GM18517 (cell line): ENCODE measurements at regions not wholly inside any gene's neighbourhood (a gene's known extent, or its start where the extent isn't known, plus 50 kb on each side); places are given as distances from the start of the nearest gene placed in this dataset.
A peak's percentile ranks its signal among the peaks of the same experiment; 100 is the strongest.
"Not testable (repeated sequence)": the region's sequence is repeated elsewhere in the genome, so short reads cannot be mapped to it uniquely, and the experiment has no call there.

Experiments used
- ATAC-seq: cut with Tn5 transposase; IDR thresholded peaks from one replicate; pipeline ENCODE4 v1.9.1; 2021; ENCODE audit warnings: mild to moderate bottlenecking, moderate library complexity; ENCODE audit not compliant: unreplicated experiment

GRCh38 chr14:58977366-58977765 lies 211.1 kb upstream of the DAAM1 start:
- no peak for ATAC-seq

DNA sequence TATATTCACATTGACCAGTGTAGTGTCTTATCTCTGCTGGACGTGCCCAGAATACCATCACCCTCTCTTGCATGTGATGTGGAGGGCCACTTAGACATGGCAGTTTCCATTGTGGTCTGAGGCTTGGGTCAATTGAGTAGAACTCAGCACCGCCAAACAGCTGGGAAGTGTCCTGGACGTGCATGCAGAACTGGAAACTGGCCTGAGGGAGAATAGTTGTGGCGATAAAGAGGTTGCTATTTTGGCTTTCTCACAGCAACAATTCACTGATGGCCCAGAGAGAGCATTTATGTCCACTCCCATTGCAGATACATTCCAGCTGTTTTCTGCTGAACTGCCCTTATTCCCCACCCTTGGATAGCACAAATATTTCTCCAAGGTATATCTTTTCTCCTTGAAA lies 210.1 kb upstream of the DAAM1 start:
- no peak for ATAC-seq

DNA sequence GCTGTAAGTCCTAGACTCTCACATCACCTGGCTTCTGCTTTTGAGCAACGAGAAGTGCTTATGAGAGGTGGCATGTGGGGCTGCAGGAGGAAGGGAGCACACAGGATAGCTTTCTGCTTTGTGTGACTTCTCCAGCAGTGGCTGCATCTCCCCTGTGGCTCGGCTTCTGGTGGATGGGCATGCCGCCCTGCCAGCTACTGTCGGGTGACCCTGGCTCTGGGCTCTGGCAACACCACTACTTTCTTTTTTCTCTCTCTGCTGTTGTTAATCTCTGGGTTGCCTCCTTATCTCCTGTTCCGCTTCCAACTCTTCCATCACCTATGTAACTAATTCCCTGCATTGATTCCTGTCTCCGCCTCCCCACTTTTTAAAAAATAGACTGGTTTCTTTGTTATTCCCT lies 209.1 kb upstream of the DAAM1 start:
- ATAC-seq: no peak

DNA sequence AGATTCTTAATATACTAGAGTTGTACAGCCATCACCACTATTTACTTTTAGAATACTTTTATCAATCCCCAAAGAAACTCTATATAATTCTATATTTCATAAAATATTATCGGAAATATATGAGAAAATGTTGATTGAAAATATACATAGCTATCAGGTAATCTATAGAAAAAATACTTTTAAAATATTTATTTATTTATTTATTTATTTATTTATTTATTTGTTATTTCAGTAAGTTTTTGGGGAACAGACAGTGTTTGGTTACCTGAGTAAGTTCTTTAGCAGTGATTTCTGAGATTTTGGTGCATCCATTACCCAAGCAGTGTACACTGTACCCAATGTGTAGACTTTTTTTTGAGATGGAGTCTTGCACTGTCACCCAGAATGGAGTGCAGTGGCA lies 206.6 kb upstream of the DAAM1 start:
- no peak for ATAC-seq

DNA sequence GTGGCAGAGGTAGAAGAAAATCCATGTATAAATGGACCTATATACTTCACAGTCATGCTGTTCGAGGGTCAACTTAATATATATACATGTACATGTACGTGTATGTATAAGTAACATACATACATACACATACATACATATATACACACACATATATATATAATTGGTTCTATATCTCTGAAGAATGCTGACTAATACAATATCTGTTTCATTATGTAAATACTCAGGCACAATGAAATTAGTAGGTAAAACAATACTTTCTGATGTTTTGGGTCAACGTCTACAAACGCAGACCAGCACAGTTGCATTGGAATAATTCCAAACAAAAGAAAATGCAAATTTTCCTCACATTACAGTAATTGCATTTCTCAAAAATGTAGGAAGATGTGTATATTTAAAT lies 202.7 kb upstream of the DAAM1 start:
- no peak for ATAC-seq

- ATAC-seq: no peak
Measured at GRCh38 chr14:58987591-58987990, 200.9 kb upstream of the DAAM1 start.

DNA sequence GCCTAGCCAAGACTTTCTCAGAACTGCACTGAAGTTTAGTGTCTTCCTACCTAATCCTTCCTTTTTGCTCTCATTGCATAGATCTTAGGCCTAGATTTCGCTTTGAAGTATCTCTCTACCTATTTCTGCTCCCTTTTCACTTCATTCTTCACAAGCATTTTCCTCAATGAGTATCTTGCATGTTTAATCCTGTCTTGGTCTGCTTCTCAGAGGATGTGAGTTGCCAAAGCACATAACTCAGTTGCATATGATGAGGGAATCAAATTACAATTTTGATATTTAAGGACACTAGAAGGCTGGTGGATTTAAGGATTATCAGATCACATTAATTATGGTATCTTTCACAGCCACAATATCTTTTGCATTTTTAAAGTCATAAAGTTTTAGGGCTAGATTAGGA lies 195.5 kb upstream of the DAAM1 start:
- no peak for ATAC-seq

GRCh38 chr14:58994130-58994529 lies 194.3 kb upstream of the DAAM1 start:
- ATAC-seq: no peak

DNA sequence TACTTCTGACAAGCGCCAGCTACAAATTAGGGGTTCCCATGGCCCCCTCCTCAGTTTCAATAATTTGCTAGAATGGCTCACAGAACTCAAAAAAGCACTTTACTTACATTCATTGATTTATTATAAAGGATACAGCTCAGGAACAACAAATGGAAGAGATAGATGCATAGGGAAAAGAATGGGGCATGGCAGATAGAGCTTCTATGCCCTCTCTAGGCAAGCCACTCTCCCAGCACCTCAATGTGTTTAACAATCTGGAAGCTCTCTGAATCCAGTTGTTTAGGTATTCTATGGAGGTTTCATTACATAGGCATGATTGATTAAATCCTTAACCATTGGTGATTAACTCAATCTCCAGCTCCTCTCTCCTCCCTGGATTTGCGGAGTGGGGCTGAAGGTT lies 184.5 kb upstream of the DAAM1 start:
- no peak for ATAC-seq

- ATAC-seq: not testable (repeated sequence)
Measured at GRCh38 chr14:59006179-59006578, 182.3 kb upstream of the DAAM1 start.

GRCh38 chr14:59009967-59010366 lies 178.5 kb upstream of the DAAM1 start:
- no peak for ATAC-seq

- ATAC-seq: no peak
Measured at GRCh38 chr14:59013672-59014298, 174.7 kb upstream of the DAAM1 start.

- ATAC-seq: no peak
Measured at GRCh38 chr14:59015482-59015881, 173.0 kb upstream of the DAAM1 start.

GRCh38 chr14:59017285-59017965 lies 171.0 kb upstream of the DAAM1 start:
- no peak for ATAC-seq

DNA sequence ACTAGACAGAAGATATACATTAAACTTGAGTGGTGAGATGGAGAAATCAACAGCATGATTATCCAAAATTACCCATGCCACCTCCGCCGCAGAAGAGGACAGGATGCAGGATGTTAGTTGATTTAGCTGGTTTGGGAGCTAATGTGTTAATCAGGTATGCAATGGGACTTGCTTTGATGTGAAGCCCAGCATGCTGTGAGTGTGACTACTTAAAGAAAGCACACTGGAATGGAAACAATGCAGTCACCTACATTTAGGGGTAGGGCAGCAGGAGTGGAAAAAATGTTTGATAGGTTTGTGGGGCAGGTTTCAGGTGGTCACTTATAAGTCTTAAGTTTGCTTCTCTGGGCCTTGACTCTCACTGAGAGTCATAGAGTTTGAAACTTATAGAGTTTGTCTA lies 170.0 kb upstream of the DAAM1 start:
- no peak for ATAC-seq

DNA sequence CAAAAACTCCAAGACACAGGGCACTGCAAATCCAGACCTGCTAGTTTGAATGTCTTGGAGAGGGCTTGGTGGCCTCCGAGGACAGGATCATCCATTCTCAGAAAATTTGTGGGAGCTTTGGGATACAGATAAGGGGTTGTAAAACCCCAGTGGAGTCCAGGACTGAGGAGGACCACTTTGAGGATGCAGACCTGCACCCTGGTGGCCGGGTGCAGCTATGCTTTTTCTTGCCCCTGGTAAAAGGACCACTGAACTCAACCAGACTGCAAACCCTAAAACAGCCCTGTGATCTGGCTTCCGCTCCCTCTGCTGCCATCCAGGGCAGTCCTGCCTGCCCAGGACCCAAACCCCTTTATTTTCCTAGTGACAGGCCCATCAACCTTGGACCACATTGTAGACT lies 169.5 kb upstream of the DAAM1 start:
- ATAC-seq: no peak

- no peak for ATAC-seq
Measured at GRCh38 chr14:59020382-59020781, 168.1 kb upstream of the DAAM1 start.

DNA sequence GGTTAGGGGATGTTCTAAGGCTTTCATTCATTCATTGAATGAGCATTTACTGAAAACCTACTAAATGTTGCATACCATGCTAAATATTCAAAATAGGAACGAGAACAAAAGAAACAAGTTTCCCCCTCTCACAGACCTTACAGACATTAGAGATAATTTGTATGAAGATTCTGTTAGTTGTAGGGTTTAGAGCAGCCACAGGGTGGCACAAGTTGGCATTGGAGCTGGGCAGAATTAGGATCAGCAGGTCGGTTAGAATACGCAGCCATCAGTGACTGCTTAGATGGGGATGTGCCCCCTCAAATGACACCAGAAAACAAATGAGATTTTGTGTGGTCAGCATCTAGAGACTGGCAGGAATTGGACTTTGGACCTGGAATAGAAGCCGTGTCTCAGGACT lies 166.3 kb upstream of the DAAM1 start:
- no peak for ATAC-seq

DNA sequence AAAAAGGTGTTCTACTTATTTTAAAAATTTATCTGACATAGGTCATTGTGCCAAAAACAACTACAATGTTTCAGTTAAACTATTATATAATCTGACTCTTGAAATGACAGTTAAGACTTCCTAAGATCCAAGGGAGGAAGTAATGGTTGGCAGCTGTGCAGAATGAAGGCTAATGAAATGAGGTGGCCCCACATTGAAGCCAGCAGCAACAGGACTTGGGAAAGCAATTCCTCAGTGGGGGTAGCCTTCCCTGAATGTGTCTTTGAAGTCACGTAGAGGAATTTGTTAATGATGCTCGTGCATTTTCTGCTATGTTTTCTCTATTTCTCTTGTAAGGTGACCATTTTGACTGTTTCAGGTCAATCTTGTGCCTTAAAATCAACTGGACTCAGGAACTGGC lies 162.4 kb upstream of the DAAM1 start:
- ATAC-seq: no peak

DNA sequence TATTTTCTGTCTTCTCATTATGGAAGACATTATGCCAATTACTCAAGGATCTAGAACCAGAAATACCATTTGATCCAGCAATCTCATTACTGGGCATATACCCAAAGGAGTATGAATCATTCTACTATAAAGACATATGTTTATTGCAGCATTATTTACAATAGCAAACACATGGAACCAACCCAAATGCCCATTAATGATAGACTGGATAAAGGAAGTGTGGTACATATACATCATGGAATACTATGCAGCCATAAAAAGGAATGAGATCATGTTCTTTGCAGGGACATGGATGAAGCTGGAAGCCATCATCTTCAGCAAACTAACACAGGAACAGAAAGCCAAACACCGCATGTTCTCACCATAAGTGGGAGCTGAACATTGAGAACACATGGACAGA lies 161.8 kb upstream of the DAAM1 start:
- not testable (repeated sequence) for ATAC-seq

- ATAC-seq: peak; percentile 91
Measured at GRCh38 chr14:59028476-59029202, 159.8 kb upstream of the DAAM1 start.

DNA sequence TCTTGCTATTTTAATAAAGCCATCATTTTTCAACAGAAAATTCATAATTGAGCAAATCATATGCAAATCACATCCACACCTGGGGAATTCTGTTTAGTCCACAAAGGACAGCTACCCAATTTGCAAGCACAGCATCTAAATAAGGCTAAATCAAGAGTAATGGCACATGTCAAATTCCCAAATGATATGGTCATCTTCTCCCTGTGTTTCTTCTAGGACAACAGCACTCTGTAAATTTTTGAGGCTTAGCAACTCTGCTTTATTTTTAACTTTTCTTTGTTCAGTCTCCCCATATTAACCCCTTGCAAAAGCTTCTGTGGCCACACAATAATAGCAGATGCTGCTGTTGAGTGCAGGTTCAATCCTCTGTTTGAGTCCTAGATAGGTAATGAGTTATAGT lies 155.6 kb upstream of the DAAM1 start:
- no peak for ATAC-seq
